ENCODE measurements at regions not wholly inside any gene's neighbourhood (a gene's known extent, or its start where the extent isn't known, plus 50 kb on each side); places are given as distances from the start of the nearest gene placed in this dataset.
A peak's percentile ranks its signal among the peaks of the same experiment; 100 is the strongest.

DNA sequence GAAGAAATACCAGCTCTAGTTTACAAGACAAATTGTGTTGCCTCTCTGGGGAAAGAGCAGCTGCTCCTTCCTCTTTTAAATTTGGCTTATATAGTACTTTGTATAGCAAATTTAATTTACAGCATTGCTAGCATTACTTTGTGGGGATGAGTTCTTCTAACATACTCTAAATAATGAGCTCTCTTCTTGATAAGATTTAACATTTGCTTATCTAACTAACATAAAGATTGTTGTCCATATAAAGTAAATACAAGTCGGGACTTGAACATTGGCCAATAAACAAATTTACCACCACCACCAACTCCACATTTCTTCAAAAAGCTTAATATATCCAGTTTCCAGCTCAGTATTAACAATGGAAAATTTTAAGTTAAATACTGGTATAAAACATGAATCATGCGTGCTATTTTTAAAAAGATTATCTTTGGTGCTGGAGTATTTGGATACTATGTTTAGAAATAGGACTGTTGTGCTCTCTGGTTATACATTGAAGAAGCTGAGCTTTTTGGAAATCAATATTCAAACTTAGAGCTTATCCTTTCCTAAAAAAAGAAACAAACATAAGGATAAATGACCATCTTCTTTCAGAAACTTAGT lies 1146.9 kb upstream of the GJE1 start:
- Histone ChIP-seq H3K9ac (ENCODE audit: low read length) (no peak overlapping the region), H2AFZ (ENCODE audit: low read depth, low read length) (no peak overlapping the region), H3K27me3 (ENCODE audit: control insufficient read depth in 1 of 2, insufficient read depth in 1 of 2, low read length in 2 of 2) (no peaks in the 10 kb centered on the region), H3K14ac (ENCODE audit: low read length in 2 of 2) (no peak overlapping the region), H4K8ac (ENCODE audit: low read length) (no peak overlapping the region), H3K23ac (ENCODE audit: low read length in 2 of 2) (no peak overlapping the region), H3K36me3 (ENCODE audit: control insufficient read depth in 1 of 2, insufficient read depth in 2 of 2, low read depth in 1 of 2, low read length in 2 of 2) (no peaks in the 10 kb centered on the region), H4K91ac (ENCODE audit: low read length) (no peak overlapping the region), H2BK120ac (ENCODE audit: low read depth, low read length) (no peak overlapping the region), H3K9me3 (ENCODE audit: control insufficient read depth, low read length) (no peaks in the 10 kb centered on the region), H2BK15ac (ENCODE audit: low read depth, poor library complexity, severe bottlenecking) (no peak overlapping the region), H3K18ac (ENCODE audit: low read depth in 1 of 2, low read length in 2 of 2) (no peak overlapping the region), H3K4me1 (ENCODE audit: control insufficient read depth, insufficient read depth, low read depth, low read length) (no peaks in the 10 kb centered on the region), H3K4me3 (ENCODE audit: insufficient read depth in 1 of 2, low read depth in 1 of 2, low read length in 2 of 2) (no peak overlapping the region), H2BK12ac (ENCODE audit: low read length in 2 of 2) (no peak overlapping the region), H3K79me1 (replicated peaks; ENCODE audit: low read length, poor library complexity, severe bottlenecking) (no peaks in the 10 kb centered on the region), H3K4me2 (ENCODE audit: low read length, poor library complexity, severe bottlenecking) (no peak overlapping the region), H2AK5ac (ENCODE audit: low read length, severe bottlenecking) (no peak overlapping the region), H3K27ac (ENCODE audit: low read length, poor library complexity, severe bottlenecking) (no peak overlapping the region), H3K4ac (ENCODE audit: low read depth in 1 of 2, low read length in 2 of 2) (no peak overlapping the region), H2BK5ac (ENCODE audit: low read depth, low read length, poor library complexity, severe bottlenecking) (no peak overlapping the region)
- 83% methylated on average over 1 of the region's 2 CpGs for WGBS
- peak; percentile 52 for DNase-seq

DNA sequence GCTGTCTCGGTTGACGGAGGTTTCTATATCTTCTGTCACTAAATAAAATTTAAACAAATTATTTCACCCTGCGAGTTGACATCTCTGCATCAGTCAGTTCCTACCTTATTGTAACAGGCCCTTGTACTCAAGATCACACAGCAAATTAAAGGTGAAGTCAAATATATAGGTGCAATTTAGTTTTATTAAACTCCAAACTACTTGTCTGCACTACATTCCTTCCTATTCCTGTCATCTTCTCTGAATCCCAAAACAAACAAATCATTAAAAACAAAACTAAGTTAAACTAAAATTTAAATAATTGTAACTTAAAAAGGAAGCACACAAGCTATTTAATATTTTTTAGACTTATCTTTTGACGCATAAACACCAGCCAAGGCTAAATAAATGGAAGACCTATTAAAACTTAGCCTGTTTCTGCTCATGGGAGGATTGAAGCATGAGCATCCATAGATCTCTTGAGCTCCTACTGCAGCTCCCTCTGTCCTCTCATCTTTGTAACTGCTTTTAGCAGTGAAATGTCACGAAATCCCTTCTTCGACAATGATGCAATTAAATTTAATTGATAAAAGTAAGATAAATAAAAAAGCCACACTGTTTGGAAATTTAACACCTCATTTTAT lies 1152.3 kb upstream of the GJE1 start:
- H3K4me1 ChIP-seq (ENCODE audit: control insufficient read depth, insufficient read depth, low read depth, low read length), result no peaks in the 10 kb centered on the region
- H4K8ac ChIP-seq (ENCODE audit: low read length), result no peak overlapping the region
- H3K18ac ChIP-seq (ENCODE audit: low read depth in 1 of 2, low read length in 2 of 2), result peak overlapping the region in 1 of 2 experiments; percentile 83
- no peak overlapping the region for H2BK12ac ChIP-seq (ENCODE audit: low read length in 2 of 2)
- no peak overlapping the region for H2BK120ac ChIP-seq (ENCODE audit: low read depth, low read length)
- no peaks in the 10 kb centered on the region for H3K9me3 ChIP-seq (ENCODE audit: control insufficient read depth, low read length)
- peak overlapping the region; percentile 71 for H3K9ac ChIP-seq (ENCODE audit: low read length)
- 70% methylated on average over 4 of the region's 6 CpGs for WGBS
- no peaks in the 10 kb centered on the region for H3K79me1 ChIP-seq (replicated peaks; ENCODE audit: low read length, poor library complexity, severe bottlenecking)
- peak; percentile 14 for DNase-seq
- no peak overlapping the region for H3K4ac ChIP-seq (ENCODE audit: low read depth in 1 of 2, low read length in 2 of 2)
- H3K4me2 ChIP-seq (ENCODE audit: low read length, poor library complexity, severe bottlenecking), result no peak overlapping the region
- H3K27me3 ChIP-seq (ENCODE audit: control insufficient read depth in 1 of 2, insufficient read depth in 1 of 2, low read length in 2 of 2), result no peaks in the 10 kb centered on the region
- no peak overlapping the region for H2AK5ac ChIP-seq (ENCODE audit: low read length, severe bottlenecking)
- H2BK5ac ChIP-seq (ENCODE audit: low read depth, low read length, poor library complexity, severe bottlenecking), result peak overlapping the region; percentile 51
- no peak overlapping the region for H3K23ac ChIP-seq (ENCODE audit: low read length in 2 of 2)
- H3K27ac ChIP-seq (ENCODE audit: low read length, poor library complexity, severe bottlenecking), result peak overlapping the region; percentile 98
- peak overlapping the region in 1 of 2 experiments; percentile 53 for H3K4me3 ChIP-seq (ENCODE audit: insufficient read depth in 1 of 2, low read depth in 1 of 2, low read length in 2 of 2)
- H2AFZ ChIP-seq (ENCODE audit: low read depth, low read length), result no peak overlapping the region
- no peak overlapping the region for H2BK15ac ChIP-seq (ENCODE audit: low read depth, poor library complexity, severe bottlenecking)
- H3K36me3 ChIP-seq (ENCODE audit: control insufficient read depth in 1 of 2, insufficient read depth in 2 of 2, low read depth in 1 of 2, low read length in 2 of 2), result no peaks in the 10 kb centered on the region
- no peak overlapping the region for H3K14ac ChIP-seq (ENCODE audit: low read length in 2 of 2)
- no peak overlapping the region for H4K91ac ChIP-seq (ENCODE audit: low read length)

DNA sequence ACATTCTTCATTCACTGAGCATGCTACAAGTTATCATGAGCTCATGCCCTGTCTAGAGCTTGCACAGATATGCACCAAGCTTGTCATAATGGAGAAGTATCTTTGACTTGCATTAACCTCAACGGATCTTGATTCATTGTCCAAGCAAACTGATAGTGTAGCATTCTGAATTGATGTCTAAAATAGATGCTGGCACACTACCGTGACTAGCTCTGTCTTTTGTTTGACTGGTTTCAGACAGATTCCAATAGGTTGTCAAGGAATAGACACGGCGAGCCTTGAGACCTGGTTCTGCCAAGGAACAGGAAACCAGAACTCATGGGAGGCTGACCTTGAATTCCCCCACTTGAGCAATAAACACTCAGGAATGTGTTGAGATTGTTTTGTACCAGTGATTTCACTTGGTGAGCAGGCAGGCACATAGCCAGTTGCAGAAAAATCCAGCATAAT lies 1153.1 kb upstream of the GJE1 start:
- Histone ChIP-seq H3K79me1 (replicated peaks; ENCODE audit: low read length, poor library complexity, severe bottlenecking) (no peaks in the 10 kb centered on the region), H3K18ac (ENCODE audit: low read depth in 1 of 2, low read length in 2 of 2) (peak overlapping the region in 1 of 2 experiments; percentile 18), H3K27ac (ENCODE audit: low read length, poor library complexity, severe bottlenecking) (peak overlapping the region; percentile 98), H3K23ac (ENCODE audit: low read length in 2 of 2) (no peak overlapping the region), H3K4me2 (ENCODE audit: low read length, poor library complexity, severe bottlenecking) (no peak overlapping the region), H3K9me3 (ENCODE audit: control insufficient read depth, low read length) (no peaks in the 10 kb centered on the region), H3K27me3 (ENCODE audit: control insufficient read depth in 1 of 2, insufficient read depth in 1 of 2, low read length in 2 of 2) (no peaks in the 10 kb centered on the region), H2BK15ac (ENCODE audit: low read depth, poor library complexity, severe bottlenecking) (no peak overlapping the region), H4K8ac (ENCODE audit: low read length) (no peak overlapping the region), H3K14ac (ENCODE audit: low read length in 2 of 2) (no peak overlapping the region), H2BK5ac (ENCODE audit: low read depth, low read length, poor library complexity, severe bottlenecking) (no peak overlapping the region), H3K4me3 (ENCODE audit: insufficient read depth in 1 of 2, low read depth in 1 of 2, low read length in 2 of 2) (peak overlapping the region in 1 of 2 experiments; percentile 53), H2AFZ (ENCODE audit: low read depth, low read length) (peak overlapping the region; percentile 27), H3K4me1 (ENCODE audit: control insufficient read depth, insufficient read depth, low read depth, low read length) (no peaks in the 10 kb centered on the region), H3K4ac (ENCODE audit: low read depth in 1 of 2, low read length in 2 of 2) (no peak overlapping the region), H2AK5ac (ENCODE audit: low read length, severe bottlenecking) (no peak overlapping the region), H3K36me3 (ENCODE audit: control insufficient read depth in 1 of 2, insufficient read depth in 2 of 2, low read depth in 1 of 2, low read length in 2 of 2) (no peaks in the 10 kb centered on the region), H2BK12ac (ENCODE audit: low read length in 2 of 2) (no peak overlapping the region), H4K91ac (ENCODE audit: low read length) (no peak overlapping the region), H3K9ac (ENCODE audit: low read length) (peak overlapping the region; percentile 71), H2BK120ac (ENCODE audit: low read depth, low read length) (no peak overlapping the region)
- peak; percentile 87 for DNase-seq
- WGBS, result 30% methylated on average over 4 of the region's 4 CpGs

DNA sequence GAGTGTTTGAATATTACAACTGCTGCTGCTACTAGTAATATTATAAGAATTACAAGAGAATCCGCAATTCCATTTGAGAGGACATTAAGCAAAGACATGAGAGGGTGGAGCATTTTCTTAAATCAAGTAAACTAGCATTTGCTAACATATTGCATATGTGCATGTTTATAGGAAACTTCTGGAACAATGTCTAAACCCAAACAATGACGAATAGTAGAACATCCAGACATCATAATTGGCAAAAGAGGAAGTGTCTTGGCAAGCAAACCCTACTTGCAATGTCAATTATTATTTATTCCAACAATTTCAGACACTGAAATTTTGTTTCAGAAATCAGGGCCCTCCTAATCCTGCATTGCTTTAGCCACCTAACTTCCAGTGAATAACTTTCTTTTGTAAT lies 1155.3 kb upstream of the GJE1 start:
- Histone ChIP-seq H3K4me1 (ENCODE audit: control insufficient read depth, insufficient read depth, low read depth, low read length) (no peaks in the 10 kb centered on the region), H3K9me3 (ENCODE audit: control insufficient read depth, low read length) (no peaks in the 10 kb centered on the region), H3K27me3 (ENCODE audit: control insufficient read depth in 1 of 2, insufficient read depth in 1 of 2, low read length in 2 of 2) (no peaks in the 10 kb centered on the region), H2BK5ac (ENCODE audit: low read depth, low read length, poor library complexity, severe bottlenecking) (no peak overlapping the region), H2AFZ (ENCODE audit: low read depth, low read length) (no peak overlapping the region), H3K4ac (ENCODE audit: low read depth in 1 of 2, low read length in 2 of 2) (no peak overlapping the region), H3K4me2 (ENCODE audit: low read length, poor library complexity, severe bottlenecking) (no peak overlapping the region), H3K14ac (ENCODE audit: low read length in 2 of 2) (no peak overlapping the region), H3K27ac (ENCODE audit: low read length, poor library complexity, severe bottlenecking) (no peak overlapping the region), H3K23ac (ENCODE audit: low read length in 2 of 2) (no peak overlapping the region), H4K8ac (ENCODE audit: low read length) (no peak overlapping the region), H2BK12ac (ENCODE audit: low read length in 2 of 2) (no peak overlapping the region), H4K91ac (ENCODE audit: low read length) (no peak overlapping the region), H3K18ac (ENCODE audit: low read depth in 1 of 2, low read length in 2 of 2) (no peak overlapping the region), H3K9ac (ENCODE audit: low read length) (no peak overlapping the region), H3K4me3 (ENCODE audit: insufficient read depth in 1 of 2, low read depth in 1 of 2, low read length in 2 of 2) (no peak overlapping the region), H2BK15ac (ENCODE audit: low read depth, poor library complexity, severe bottlenecking) (no peak overlapping the region), H2BK120ac (ENCODE audit: low read depth, low read length) (no peak overlapping the region), H2AK5ac (ENCODE audit: low read length, severe bottlenecking) (no peak overlapping the region), H3K36me3 (ENCODE audit: control insufficient read depth in 1 of 2, insufficient read depth in 2 of 2, low read depth in 1 of 2, low read length in 2 of 2) (no peaks in the 10 kb centered on the region), H3K79me1 (replicated peaks; ENCODE audit: low read length, poor library complexity, severe bottlenecking) (no peaks in the 10 kb centered on the region)
- 91% methylated on average over 1 of the region's 2 CpGs for WGBS
- no peak for DNase-seq
